HG03139 (cell line): ENCODE measurements at regions not wholly inside any gene's neighbourhood (a gene's known extent, or its start where the extent isn't known, plus 50 kb on each side); places are given as distances from the start of the nearest gene placed in this dataset.

Experiments used
- ATAC-seq: cut with Tn5 transposase; IDR thresholded peaks from one replicate; pipeline ENCODE4 v1.9.1; 2021; ENCODE audit not compliant: unreplicated experiment

- no peak for ATAC-seq
Measured at GRCh38 chr10:78357141-78358063, 323.7 kb downstream of the RPS24 start.

DNA sequence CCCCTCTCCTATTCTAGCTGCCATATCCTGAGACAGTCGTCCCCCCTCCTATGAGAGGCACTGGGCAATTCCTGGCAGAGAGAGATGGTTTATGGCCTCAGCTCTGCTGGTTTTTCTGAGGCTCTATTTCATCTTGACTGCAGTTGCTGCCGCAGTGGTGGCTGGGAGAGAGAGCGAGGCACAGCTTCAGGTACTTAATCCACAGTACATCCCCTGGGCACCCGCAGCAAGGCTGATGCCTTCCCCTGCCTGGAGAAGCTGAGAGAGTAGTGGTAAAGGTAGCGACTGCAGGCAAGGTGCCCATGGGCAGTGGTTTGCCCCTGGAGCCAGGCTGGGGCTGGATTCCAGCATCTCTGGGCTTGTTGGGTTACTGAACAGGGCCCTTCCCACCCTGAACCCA lies 324.7 kb downstream of the RPS24 start:
- no peak for ATAC-seq

DNA sequence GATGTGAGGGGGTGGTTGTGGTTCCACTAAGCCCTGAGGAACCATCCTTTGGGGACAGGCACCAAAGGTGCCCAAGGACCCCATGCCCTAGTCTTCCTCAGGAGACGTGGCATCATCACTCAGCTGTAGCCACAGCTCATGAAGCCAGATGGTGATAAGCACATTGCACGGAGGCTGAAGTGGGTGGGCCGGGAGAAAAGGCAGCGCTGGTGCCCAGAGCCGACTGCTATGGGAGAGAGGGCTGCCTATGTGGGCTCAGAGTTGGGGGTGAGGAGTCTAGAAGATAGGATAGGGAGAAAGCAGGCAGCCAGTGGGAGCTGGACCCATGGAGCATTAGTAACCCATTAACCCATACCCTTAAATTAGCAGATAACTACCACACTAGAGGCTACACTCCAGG lies 325.3 kb downstream of the RPS24 start:
- no peak for ATAC-seq

DNA sequence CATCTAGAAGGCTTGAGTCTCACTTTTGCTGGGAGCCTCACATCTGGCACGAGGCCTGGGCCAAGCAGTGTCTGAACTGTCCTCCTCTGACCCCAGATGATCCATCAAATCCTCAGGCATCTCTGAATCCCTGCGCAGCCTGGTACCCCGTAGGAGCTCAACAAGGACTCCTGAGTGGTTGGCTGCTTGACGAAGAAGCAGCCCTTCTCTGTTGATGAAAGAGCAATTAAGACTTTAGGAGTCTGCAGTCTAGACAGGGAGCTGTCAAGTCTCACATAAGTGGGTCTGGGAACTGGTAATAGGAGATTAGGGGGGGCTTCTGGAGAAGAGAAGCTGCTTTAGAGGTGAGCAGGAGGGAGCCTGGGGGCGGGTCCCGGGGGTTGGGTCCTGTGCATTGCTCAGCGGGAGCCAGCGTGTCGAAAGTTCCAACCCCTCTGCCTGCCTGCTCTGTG lies 326.0 kb downstream of the RPS24 start:
- ATAC-seq = no peak

DNA sequence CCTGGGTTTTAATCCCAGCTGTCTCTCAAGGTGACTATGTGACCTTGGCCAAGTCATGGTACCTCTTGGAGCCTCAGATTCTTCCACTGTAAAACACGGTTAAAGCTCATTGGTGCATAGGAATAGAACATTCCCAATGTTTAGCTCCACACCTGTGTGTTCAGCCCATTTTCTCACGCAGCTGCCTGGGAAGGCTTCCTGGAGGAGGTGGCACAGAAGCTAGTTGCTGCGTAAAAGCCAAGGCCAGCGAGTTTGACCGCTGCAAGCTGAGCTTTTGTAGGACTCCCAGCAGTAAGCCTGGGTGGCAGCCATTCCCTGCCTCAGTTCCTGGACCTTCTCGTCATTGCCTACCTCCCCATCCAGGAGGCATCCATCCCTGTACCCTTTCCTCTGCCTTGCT lies 326.6 kb downstream of the RPS24 start:
- ATAC-seq = no peak

DNA sequence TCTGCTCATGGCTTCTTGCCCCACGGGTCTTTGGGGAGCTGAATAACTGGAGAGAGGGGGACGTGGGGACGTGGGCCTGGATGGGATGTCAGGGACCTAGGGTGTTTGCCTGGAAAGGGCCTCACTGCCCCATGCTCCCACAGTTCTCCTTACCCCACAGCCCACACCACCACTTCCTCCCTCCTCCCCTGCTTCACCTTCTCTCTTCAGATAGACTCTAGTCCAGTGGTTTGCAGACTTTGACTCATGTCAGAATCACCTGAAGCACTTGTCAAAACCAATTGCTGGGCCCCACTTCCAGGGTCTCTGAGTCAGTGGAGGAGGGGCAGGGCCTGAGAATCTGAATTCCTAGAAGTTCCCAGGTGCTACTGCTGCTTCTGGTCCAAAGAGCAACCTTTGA lies 327.4 kb downstream of the RPS24 start:
- no peak for ATAC-seq

DNA sequence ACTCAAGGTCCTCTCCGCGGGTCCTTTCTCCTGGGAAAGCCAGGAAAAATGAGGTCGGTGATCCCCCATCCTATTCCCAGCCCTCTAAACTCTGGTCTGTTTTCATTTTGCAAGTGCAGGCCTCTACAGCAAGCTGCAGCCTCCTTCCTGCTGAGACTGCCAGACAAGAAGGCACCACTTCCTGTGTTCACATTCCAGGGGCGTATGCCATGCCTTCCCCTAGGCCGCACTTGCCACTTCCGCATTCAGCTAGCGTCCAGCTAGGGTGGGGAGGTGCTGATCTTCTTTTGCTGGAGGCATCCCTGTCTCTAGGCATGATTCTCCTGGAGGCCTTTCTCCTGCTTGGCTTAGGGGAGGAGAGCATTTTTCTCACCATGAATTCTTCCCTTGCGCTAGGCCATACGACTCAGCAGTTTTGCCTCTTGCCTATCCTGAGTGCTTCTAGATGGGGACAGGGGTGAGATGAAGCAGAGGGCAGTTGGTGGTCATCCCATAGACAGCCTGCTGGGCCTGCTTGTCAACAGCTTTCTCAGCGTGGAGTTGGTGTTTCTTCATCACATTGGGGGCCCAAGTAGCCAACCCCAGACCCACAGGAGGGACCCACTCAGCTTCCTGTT lies 328.9 kb downstream of the RPS24 start:
- ATAC-seq = no peak

DNA sequence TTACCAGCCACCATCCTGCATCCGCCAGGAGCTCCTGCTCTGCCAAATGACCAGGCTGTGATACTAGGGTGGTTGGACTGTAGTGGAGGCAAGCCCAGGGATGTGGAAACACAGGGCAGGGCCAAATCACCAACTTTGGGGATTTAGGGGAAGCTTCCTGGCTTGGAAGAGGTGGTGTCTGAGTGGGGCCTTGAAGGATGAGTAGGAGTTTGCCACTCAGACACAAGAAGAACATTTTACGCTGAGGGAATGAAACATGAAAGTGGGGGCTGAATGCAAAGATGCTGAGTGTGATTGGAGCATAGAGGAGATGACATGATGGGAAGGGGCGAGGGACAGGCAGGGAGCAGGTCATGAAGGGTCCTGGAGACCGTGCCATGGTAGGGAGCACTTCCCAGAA lies 329.5 kb downstream of the RPS24 start:
- ATAC-seq = no peak

GRCh38 chr10:78365694-78366093 lies 332.0 kb downstream of the RPS24 start:
- no peak for ATAC-seq

- ATAC-seq = no peak
Measured at GRCh38 chr10:78366663-78367411, 333.2 kb downstream of the RPS24 start.

DNA sequence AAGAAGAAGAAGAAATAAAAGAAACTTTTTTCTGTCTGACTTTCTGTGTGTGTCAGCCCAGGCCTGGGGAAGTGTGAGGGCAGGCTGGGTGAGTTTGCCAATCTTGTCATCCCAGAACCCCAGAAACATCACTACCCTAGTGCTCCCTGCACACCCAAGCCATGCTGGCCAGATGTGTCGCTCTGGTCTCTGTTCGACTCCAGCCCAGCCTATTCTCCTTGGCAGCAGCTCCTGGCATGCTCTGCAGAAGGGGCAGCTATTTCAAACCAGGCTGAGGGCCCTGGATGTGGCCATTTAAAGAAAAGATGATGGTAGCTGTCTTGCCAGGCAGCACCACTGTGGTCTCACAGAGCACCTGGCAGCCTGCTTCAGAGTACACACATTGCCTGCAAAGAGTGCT lies 334.1 kb downstream of the RPS24 start:
- ATAC-seq = no peak

DNA sequence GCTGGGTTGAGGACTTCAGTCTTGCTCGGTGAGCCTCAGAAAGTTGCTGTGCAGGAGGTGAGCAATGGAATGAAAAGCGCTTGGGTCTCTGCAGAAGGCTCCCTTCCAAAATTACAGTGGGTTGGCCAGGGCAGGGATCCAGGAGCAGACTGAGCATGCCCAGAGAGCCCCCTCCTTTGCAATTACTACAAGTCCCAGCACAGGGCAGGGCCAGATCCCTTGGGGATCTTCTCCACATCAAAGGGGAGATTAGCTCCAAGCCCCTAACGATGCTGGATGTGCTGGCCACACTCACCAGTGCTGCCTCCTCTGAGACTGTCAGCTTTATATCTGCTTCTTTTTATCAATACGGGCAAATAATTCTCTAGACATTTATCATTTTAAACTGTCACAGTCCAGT lies 337.5 kb downstream of the RPS24 start:
- no peak for ATAC-seq

- no peak for ATAC-seq
Measured at GRCh38 chr10:78372806-78373205, 339.1 kb downstream of the RPS24 start.

GRCh38 chr10:78374331-78375028 lies 340.8 kb downstream of the RPS24 start:
- ATAC-seq = no peak

- no peak for ATAC-seq
Measured at GRCh38 chr10:78375854-78376785, 342.5 kb downstream of the RPS24 start.

DNA sequence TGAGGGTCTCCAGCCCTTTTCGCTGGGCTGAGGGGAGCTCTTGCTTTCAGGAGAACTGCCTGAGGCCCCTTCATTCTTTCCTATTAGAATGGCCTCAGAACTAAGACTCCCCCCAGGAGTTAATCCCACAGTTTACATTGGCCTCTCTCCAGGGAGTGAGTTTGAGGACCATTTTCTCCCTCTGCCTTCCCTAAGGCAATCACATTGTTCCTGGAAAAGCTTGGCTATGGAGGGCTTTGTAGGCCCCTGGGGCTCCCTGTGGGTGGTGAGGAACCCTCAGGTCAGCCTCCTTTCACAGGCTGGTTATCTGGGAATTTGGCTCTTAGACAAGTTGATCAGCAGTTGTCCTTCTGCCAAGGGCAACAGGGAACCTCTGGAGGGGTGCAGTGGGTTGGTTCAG lies 343.7 kb downstream of the RPS24 start:
- ATAC-seq = no peak

DNA sequence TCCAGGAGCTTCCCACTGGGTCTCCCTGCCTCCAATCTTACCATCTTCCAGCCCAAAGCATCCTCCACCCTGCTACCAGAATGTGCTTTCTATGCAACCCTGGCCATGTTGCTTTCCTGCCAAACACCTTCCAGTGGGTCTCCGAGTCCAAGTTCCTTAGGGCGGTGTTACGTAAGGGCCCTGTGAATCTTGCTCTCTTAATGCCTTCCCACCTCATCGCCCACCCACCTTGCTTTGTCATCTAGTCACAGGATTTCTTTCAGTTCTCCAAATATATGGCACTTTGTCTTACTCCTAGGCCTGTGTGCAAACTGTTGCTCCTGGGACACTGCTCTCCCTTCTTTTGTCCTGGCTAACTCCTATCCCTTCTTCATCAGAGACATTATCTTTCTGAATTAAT lies 344.5 kb downstream of the RPS24 start:
- no peak for ATAC-seq

DNA sequence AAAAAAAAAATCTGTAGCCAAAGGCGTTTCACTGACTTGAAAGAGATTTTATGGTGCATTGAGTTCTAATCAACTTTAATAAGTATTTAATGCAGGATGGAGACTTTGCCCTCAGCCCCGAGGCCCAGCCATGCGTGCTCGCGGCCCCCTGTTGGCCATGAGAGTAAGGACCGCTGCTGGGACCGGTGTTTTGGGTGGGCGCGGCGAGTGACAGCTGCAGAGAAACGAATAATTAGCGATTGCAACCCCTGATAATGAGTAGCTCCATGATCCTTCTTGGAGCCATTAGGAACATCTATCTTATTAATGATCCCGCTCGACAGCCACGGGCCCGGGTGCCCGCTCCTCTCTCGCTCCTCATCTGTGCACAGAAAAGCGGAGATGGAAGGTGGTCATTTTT lies 347.4 kb downstream of the RPS24 start:
- ATAC-seq = no peak

DNA sequence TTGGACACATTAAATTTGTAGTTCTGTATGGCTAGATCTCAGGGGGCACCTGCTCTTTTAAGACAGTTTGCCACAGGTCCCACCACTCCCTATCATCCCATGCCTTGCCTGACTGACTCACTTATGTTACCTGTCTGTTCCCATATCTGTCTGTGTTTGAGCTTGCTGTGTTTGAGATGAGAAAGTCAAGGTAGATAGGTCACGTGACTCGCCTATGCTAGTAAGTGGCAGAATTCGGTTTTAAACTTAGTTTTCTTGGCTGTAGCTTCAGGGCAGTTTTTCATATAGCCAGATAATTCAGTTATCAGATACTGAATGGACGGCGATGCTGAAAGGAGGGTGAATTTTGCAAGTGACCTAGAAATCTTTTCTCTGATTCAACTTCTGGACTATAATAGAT lies 348.4 kb downstream of the RPS24 start:
- ATAC-seq = no peak

DNA sequence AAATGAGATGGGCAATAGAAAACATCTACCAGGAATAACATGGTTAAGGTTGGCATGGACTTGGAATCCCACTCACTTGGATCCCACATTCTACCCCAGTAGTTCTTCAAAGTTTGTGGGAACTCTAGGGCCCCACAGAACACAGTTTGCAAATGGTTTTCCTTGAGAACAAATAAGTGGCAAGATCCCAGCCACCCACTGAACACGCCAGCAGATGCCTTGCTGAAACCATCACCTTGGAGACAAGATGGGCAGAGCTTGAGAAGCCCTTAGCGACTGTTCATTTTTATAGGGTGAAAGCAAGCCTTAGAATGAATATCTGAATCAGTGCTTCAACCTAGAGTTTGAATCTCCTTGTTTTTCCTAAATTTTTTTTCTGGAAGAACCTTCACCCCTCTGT lies 349.1 kb downstream of the RPS24 start:
- ATAC-seq = no peak
